Activated naive CD4-positive, alpha-beta T cell treated with anti-CD3 and anti-CD28 coated beads for 36 hours (primary cell): ENCODE measurements at regions not wholly inside any gene's neighbourhood (a gene's known extent, or its start where the extent isn't known, plus 50 kb on each side); places are given as distances from the start of the nearest gene placed in this dataset.
"Not testable (repeated sequence)": the region's sequence is repeated elsewhere in the genome, so short reads cannot be mapped to it uniquely, and the experiment has no call there.

Source experiments
- CTCF ChIA-PET: fragments of 350-600 bp; sonication (Branson Sonifier 250); formaldehyde crosslinking; loops from one replicate; lab custom pipeline; 2021; ENCODE audit warnings: antibody characterized with exemption; lab: Charles Lee
- DNase-seq: peaks from one replicate; pipeline ENCODE4 v3.0.0-alpha.2; 2020
- H3K27ac Mint-ChIP-seq: one replicate; pipeline ENCODE4 v1.8.0; 2021; ENCODE audit warnings: mild to moderate bottlenecking, mixed read lengths
- H3K27me3 Mint-ChIP-seq: one replicate; pipeline ENCODE4 v1.8.0; 2021; ENCODE audit warnings: low read depth, mixed read lengths
- H3K36me3 Mint-ChIP-seq: one replicate; pipeline ENCODE4 v1.8.0; 2021; ENCODE audit warnings: low read depth, mixed read lengths
- H3K4me1 Mint-ChIP-seq: one replicate; pipeline ENCODE4 v1.8.0; 2021; ENCODE audit warnings: low read depth, mixed read lengths
- H3K4me3 Mint-ChIP-seq: one replicate; pipeline ENCODE4 v1.8.0; 2021; ENCODE audit warnings: mild to moderate bottlenecking, moderate library complexity, mixed read lengths
- H3K9me3 Mint-ChIP-seq: one replicate; pipeline ENCODE4 v1.8.0; 2021; ENCODE audit warnings: mixed read lengths
- intact Hi-C: fragments of 100-400 bp; cut with micrococcal nuclease; formaldehyde crosslinking; loops from one replicate; pipeline ENCODE4 v1.15.1; 2023

- Mint-ChIP-seq H3K36me3 (no peaks in the 10 kb centered on the region), H3K9me3 (peaks cover 8% of the 10 kb centered on the region), H3K4me3 (no peak overlapping the region), H3K27ac (no peak overlapping the region), H3K4me1 (no peaks in the 10 kb centered on the region), H3K27me3 (no peaks in the 10 kb centered on the region)
- CTCF ChIA-PET, result no interaction called here
- intact Hi-C loops, result loop anchor here (5.0 kb wide), 1 partner anchor 78 kb away; no protein-coding TSS in a partner anchor
- no peak for DNase-seq
Measured at GRCh38 chr14:105664691-105665090, 138.3 kb downstream of the TMEM121 start.

DNA sequence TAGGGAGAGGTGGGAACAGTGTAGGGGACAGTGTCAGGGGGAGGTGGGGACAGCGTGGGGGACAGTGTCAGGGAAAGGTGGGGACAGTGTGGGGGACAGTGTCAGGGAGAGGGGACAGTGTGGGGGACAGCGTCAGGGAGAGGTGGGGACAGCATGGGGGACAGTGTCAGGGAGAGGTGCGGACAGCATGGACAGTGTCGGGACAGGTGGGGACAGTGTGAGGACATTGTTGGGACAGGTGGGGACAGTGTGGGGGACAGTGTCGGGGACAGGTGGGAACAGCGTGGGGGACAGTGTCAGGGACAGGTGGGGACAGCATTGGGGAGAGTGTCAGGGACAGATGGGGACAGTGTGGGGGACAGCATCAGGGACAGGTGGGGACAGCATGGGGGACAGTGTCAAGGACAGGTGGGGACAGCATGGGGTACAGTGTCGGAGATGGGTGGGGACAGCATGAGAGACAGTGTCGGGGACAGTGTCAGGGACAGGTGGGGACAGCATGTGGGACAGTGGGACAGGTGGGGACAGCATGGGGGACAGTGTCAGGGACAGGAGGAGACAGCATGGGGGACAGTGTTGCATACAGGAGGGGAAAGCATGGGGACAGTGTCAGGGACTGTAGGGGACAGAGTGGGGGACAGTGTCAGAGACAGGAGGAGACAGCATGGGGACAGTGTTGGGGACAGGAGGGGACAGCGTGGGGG is 139.0 kb downstream of the TMEM121 start:
- no peak for DNase-seq
- Mint-ChIP-seq H3K9me3 (peaks cover 1% of the 10 kb centered on the region), H3K27ac (no peak overlapping the region), H3K36me3 (no peaks in the 10 kb centered on the region), H3K4me3 (no peak overlapping the region), H3K4me1 (no peaks in the 10 kb centered on the region), H3K27me3 (no peaks in the 10 kb centered on the region)
- intact Hi-C loops, result loop anchor here (5.0 kb wide), 1 partner anchor 77 kb away; no protein-coding TSS in a partner anchor
- CTCF ChIA-PET, result no interaction called here

GRCh38 chr14:105665951-105666277 is 139.5 kb downstream of the TMEM121 start:
- intact Hi-C loops, result loop anchor here (5.0 kb wide), 1 partner anchor 76 kb away; no protein-coding TSS in a partner anchor

DNA sequence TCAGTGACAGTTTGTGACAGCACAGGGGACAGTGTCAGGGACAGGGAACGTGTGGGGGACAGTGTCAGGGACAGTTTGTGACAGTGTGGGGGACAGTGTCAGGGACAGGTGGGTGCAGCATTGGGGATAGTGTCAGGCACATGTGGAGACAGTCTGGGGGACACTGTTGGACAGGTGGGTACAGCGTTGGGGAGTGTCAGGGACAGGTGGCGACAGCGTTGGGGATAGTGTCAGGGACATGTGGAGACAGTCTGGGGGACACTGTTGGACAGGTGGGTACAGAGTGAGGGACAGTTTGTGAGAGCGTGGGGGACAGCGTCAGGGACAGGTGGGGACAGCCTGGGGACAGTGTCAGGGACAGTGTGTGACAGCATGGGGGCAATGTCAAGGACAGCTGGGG is 140.0 kb downstream of the TMEM121 start:
- no peak for DNase-seq
- no peaks in the 10 kb centered on the region for H3K9me3 Mint-ChIP-seq
- no peaks in the 10 kb centered on the region for H3K36me3 Mint-ChIP-seq
- H3K27ac Mint-ChIP-seq, result no peak overlapping the region
- no peak overlapping the region for H3K4me3 Mint-ChIP-seq
- H3K4me1 Mint-ChIP-seq, result no peaks in the 10 kb centered on the region
- intact Hi-C loops, result loop anchor here (5.0 kb wide), 1 partner anchor 76 kb away; no protein-coding TSS in a partner anchor
- no peaks in the 10 kb centered on the region for H3K27me3 Mint-ChIP-seq
- CTCF ChIA-PET, result no interaction called here

More at GRCh38 chr14:105665951-105666277, 139.5 kb downstream of the TMEM121 start:
- Mint-ChIP-seq H3K4me3 (no peak overlapping the region), H3K9me3 (no peaks in the 10 kb centered on the region), H3K36me3 (no peaks in the 10 kb centered on the region), H3K4me1 (no peaks in the 10 kb centered on the region), H3K27me3 (no peaks in the 10 kb centered on the region), H3K27ac (no peak overlapping the region)
- DNase-seq, result no peak
- CTCF ChIA-PET, result no interaction called here

DNA sequence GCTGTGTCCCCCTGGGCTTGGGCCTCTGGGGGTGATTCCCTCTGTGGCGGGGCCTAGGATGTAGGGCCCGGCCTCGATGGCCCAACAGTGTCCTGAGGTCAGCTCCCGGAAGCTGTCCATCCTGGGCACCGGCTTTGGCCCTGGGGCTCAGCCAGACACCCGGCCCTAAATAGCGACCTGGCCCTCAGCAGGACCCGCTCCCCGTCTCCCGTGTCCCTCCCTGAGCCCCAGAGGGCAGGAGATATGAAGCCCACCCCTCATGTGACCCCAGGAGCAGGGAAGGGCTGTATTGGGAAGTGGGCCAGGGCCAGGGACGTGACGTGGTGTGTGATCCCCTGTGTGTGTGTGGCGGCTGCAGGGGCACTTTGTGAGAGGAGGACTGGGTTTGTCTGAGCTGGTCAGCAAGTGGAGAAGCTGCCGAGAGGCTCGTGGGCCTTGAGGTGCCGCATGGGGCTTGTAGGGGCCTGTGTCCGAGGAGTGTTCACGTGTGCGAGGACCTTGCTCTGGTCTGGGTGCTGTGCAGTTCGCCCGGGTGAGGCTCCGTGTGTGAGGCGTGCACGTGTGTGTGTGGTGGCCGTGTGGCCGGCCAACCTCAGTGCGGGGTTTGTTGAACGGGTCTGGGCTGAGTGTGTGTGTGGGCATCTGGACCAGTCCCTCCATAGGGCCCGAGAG is 140.7 kb downstream of the TMEM121 start:
- CTCF ChIA-PET, H3K36me3 Mint-ChIP-seq: not testable (repeated sequence)

DNA sequence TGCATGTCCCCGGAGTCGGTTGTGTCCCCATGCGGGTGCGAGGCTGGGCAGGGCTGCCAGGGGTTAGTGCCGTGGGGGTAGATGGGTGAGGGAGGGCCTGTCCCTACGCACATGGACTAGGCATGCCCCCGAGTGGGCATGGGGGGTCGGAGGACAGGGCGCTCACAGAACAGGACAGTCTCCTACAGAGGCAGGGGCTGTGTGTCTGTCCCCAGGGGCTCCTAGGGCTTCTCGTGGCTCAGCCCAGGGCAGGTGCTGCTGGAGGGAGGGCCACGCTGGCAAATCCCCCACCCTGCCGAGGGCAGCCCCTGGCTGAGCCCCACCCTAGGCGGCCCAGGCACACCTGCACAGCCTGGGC is 141.3 kb downstream of the TMEM121 start:
- H3K36me3 Mint-ChIP-seq, CTCF ChIA-PET, DNase-seq, H3K4me3 Mint-ChIP-seq, H3K27me3 Mint-ChIP-seq, H3K4me1 Mint-ChIP-seq, H3K9me3 Mint-ChIP-seq, H3K27ac Mint-ChIP-seq: not testable (repeated sequence)
- intact Hi-C loops, result loop anchor here (5.0 kb wide), 1 partner anchor 75 kb away; no protein-coding TSS in a partner anchor

More for the DNA sequence above, 140.7 kb downstream of the TMEM121 start:
- not testable (repeated sequence) for H3K27me3 Mint-ChIP-seq, H3K4me3 Mint-ChIP-seq, H3K9me3 Mint-ChIP-seq, H3K4me1 Mint-ChIP-seq, DNase-seq, H3K27ac Mint-ChIP-seq
- intact Hi-C loops, result loop anchor here (5.0 kb wide), 1 partner anchor 75 kb away; no protein-coding TSS in a partner anchor

- H3K4me3 Mint-ChIP-seq, H3K4me1 Mint-ChIP-seq, H3K27me3 Mint-ChIP-seq, H3K36me3 Mint-ChIP-seq, H3K9me3 Mint-ChIP-seq, DNase-seq, CTCF ChIA-PET, H3K27ac Mint-ChIP-seq: not testable (repeated sequence)
- intact Hi-C loops, result loop anchor here (5.0 kb wide), 1 partner anchor 74 kb away; no protein-coding TSS in a partner anchor
Measured at GRCh38 chr14:105668021-105668420, 141.6 kb downstream of the TMEM121 start.

DNA sequence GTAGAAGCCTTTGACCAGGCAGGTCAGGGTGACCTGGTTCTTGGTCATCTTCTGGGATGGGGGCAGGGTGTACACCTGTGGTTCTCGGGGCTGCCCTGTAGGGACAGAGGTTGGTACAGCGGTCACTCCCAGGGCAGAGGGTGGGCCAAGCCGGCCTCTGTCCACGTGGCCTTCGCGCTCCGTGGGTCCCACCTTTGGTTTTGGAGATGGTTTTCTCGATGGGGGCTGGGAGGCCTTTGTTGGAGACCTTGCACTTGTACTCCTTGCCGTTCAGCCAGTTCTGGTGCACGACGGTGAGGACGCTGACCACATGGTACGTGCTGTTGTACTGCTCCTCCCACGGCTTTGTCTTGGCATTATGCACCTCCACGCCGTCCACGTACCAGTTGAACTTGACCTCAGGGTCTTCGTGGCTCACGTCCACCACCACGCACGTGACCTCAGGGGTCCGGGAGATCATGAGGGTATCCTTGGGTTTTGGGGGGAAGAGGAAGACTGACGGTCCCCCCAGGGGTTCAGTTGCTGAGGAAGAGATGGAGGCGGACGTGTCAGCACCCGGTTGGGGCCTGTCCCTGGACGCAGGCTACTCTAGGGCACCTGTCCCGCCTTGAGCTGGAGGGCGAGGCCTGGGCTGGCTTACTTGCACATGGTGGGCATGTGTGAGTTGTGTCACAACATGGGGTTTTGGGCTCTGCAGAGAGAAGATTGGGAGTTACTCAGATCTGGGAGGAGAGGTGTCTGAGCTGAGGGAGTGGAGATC is 142.3 kb downstream of the TMEM121 start:
- H3K27me3 Mint-ChIP-seq, result not testable (repeated sequence)

GRCh38 chr14:105669231-105669610 is 142.8 kb downstream of the TMEM121 start:
- H3K27me3 Mint-ChIP-seq, H3K9me3 Mint-ChIP-seq, CTCF ChIA-PET, DNase-seq, H3K36me3 Mint-ChIP-seq, H3K4me3 Mint-ChIP-seq, H3K27ac Mint-ChIP-seq, H3K4me1 Mint-ChIP-seq: not testable (repeated sequence)
- intact Hi-C loops, result loop anchor here (5.0 kb wide), 1 partner anchor 73 kb away; no protein-coding TSS in a partner anchor

More for the DNA sequence above, 142.3 kb downstream of the TMEM121 start:
- H3K9me3 Mint-ChIP-seq, CTCF ChIA-PET, H3K36me3 Mint-ChIP-seq, H3K27ac Mint-ChIP-seq, DNase-seq, H3K4me3 Mint-ChIP-seq, H3K4me1 Mint-ChIP-seq: not testable (repeated sequence)
- intact Hi-C loops, result loop anchor here (5.0 kb wide), 1 partner anchor 74 kb away; no protein-coding TSS in a partner anchor

- H3K4me1 Mint-ChIP-seq, H3K36me3 Mint-ChIP-seq, CTCF ChIA-PET, H3K9me3 Mint-ChIP-seq, H3K27me3 Mint-ChIP-seq, H3K27ac Mint-ChIP-seq, DNase-seq, H3K4me3 Mint-ChIP-seq: not testable (repeated sequence)
- intact Hi-C loops, result loop anchor here (5.0 to 10.0 kb wide), 2 partner anchors 73 to 395 kb away; no protein-coding TSS in a partner anchor
Measured at GRCh38 chr14:105669646-105670045, 143.3 kb downstream of the TMEM121 start.

- CTCF ChIA-PET, H3K36me3 Mint-ChIP-seq, H3K27me3 Mint-ChIP-seq, H3K4me1 Mint-ChIP-seq, H3K9me3 Mint-ChIP-seq, H3K27ac Mint-ChIP-seq, H3K4me3 Mint-ChIP-seq, DNase-seq: not testable (repeated sequence)
- intact Hi-C loops, result loop anchor here (10.0 kb wide), 1 partner anchor 392 kb away; no protein-coding TSS in a partner anchor
Measured at GRCh38 chr14:105672450-105673200, 146.2 kb downstream of the TMEM121 start.

GRCh38 chr14:105675433-105675832 is 149.1 kb downstream of the TMEM121 start:
- H3K4me1 Mint-ChIP-seq, DNase-seq: not testable (repeated sequence)

More at GRCh38 chr14:105675433-105675832, 149.1 kb downstream of the TMEM121 start:
- CTCF ChIA-PET, H3K4me3 Mint-ChIP-seq, H3K36me3 Mint-ChIP-seq, H3K9me3 Mint-ChIP-seq, H3K27ac Mint-ChIP-seq, H3K27me3 Mint-ChIP-seq: not testable (repeated sequence)
- intact Hi-C loops, result loop anchor here (10.0 kb wide), 1 partner anchor 389 kb away; no protein-coding TSS in a partner anchor
